ENCODE measurements at regions not wholly inside any gene's neighbourhood (a gene's known extent, or its start where the extent isn't known, plus 50 kb on each side); places are given as distances from the start of the nearest gene placed in this dataset.

- H3K4me3 ChIP-seq (replicated peaks; ENCODE audit: insufficient read depth, low read length), result no peak overlapping the region
- H3K27me3 ChIP-seq (ENCODE audit: insufficient read depth, poor library complexity, severe bottlenecking), result no peaks in the 10 kb centered on the region
- no peak for DNase-seq (ENCODE audit: low read depth in 1 of 2, low spot score in 1 of 2)
- H3K27ac ChIP-seq (replicated peaks), result no peak overlapping the region
- TF ChIP-seq, protein P1, sequence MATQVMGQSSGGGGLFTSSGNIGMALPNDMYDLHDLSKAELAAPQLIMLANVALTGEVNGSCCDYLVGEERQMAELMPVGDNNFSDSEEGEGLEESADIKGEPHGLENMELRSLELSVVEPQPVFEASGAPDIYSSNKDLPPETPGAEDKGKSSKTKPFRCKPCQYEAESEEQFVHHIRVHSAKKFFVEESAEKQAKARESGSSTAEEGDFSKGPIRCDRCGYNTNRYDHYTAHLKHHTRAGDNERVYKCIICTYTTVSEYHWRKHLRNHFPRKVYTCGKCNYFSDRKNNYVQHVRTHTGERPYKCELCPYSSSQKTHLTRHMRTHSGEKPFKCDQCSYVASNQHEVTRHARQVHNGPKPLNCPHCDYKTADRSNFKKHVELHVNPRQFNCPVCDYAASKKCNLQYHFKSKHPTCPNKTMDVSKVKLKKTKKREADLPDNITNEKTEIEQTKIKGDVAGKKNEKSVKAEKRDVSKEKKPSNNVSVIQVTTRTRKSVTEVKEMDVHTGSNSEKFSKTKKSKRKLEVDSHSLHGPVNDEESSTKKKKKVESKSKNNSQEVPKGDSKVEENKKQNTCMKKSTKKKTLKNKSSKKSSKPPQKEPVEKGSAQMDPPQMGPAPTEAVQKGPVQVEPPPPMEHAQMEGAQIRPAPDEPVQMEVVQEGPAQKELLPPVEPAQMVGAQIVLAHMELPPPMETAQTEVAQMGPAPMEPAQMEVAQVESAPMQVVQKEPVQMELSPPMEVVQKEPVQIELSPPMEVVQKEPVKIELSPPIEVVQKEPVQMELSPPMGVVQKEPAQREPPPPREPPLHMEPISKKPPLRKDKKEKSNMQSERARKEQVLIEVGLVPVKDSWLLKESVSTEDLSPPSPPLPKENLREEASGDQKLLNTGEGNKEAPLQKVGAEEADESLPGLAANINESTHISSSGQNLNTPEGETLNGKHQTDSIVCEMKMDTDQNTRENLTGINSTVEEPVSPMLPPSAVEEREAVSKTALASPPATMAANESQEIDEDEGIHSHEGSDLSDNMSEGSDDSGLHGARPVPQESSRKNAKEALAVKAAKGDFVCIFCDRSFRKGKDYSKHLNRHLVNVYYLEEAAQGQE (IDR thresholded peaks at IDR 0.05; ENCODE audit: insufficient replicate concordance, low read depth), result no peak
- TF ChIP-seq SPI1 (IDR thresholded peaks at IDR 0.05; ENCODE audit: borderline replicate concordance, low read depth), result no peak
- TF ChIP-seq GABPA (IDR thresholded peaks at IDR 0.05; ENCODE audit: low read depth), result no peak
- TF ChIP-seq, protein P2, sequence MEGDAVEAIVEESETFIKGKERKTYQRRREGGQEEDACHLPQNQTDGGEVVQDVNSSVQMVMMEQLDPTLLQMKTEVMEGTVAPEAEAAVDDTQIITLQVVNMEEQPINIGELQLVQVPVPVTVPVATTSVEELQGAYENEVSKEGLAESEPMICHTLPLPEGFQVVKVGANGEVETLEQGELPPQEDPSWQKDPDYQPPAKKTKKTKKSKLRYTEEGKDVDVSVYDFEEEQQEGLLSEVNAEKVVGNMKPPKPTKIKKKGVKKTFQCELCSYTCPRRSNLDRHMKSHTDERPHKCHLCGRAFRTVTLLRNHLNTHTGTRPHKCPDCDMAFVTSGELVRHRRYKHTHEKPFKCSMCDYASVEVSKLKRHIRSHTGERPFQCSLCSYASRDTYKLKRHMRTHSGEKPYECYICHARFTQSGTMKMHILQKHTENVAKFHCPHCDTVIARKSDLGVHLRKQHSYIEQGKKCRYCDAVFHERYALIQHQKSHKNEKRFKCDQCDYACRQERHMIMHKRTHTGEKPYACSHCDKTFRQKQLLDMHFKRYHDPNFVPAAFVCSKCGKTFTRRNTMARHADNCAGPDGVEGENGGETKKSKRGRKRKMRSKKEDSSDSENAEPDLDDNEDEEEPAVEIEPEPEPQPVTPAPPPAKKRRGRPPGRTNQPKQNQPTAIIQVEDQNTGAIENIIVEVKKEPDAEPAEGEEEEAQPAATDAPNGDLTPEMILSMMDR (IDR thresholded peaks at IDR 0.05; ENCODE audit: insufficient read depth, low read length), result no peak
- no peak for TF ChIP-seq POLR2AphosphoS5 (IDR thresholded peaks at IDR 0.05; ENCODE audit: low read depth)
Measured at GRCh38 chr5:12019306-12019705, 115.1 kb upstream of the CTNND2 start.

- H3K27me3 ChIP-seq (ENCODE audit: insufficient read depth, poor library complexity, severe bottlenecking), result no peaks in the 10 kb centered on the region
- H3K4me3 ChIP-seq (replicated peaks; ENCODE audit: insufficient read depth, low read length), result no peak overlapping the region
- TF ChIP-seq POLR2AphosphoS5 (IDR thresholded peaks at IDR 0.05; ENCODE audit: low read depth), result no peak
- TF ChIP-seq SPI1 (IDR thresholded peaks at IDR 0.05; ENCODE audit: borderline replicate concordance, low read depth), result no peak
- TF ChIP-seq, protein P2 (IDR thresholded peaks at IDR 0.05; ENCODE audit: insufficient read depth, low read length), result no peak
- TF ChIP-seq GABPA (IDR thresholded peaks at IDR 0.05; ENCODE audit: low read depth), result no peak
- TF ChIP-seq, protein P1 (IDR thresholded peaks at IDR 0.05; ENCODE audit: insufficient replicate concordance, low read depth), result no peak
- H3K27ac ChIP-seq (replicated peaks), result no peak overlapping the region
- DNase-seq (ENCODE audit: low read depth in 1 of 2, low spot score in 1 of 2), result no peak
Measured at GRCh38 chr5:12017007-12017406, 112.8 kb upstream of the CTNND2 start.

DNA sequence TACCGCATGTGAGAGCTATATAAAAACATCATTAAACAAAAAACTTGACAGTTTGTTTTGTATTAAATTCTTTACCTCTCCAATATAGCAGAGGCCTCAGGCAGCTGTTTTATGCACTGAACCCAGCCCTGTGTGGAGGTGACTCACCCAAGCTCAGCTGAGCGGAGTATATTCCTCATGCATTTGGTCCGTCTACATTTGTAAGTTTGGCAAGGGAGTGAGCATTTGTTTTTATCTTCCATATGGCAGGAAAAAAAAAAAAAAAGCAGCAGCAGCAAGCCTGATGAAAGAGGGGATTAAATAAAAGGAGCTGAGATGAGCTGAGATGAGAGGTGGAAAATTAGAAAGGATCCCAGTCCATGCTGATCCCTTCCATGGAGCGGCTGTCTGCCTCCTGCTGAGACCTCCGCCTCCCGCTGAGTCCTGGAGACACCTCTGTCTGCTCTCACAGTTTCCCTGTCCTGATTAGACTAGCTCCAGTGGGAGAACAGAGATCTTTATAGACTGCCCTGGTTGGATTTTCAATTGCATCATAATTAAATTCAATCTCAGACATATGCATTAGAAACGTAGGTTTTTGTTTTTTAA is 112.0 kb upstream of the CTNND2 start:
- H3K27ac ChIP-seq (replicated peaks), result no peak overlapping the region
- no peak for TF ChIP-seq POLR2AphosphoS5 (IDR thresholded peaks at IDR 0.05; ENCODE audit: low read depth)
- TF ChIP-seq GABPA (IDR thresholded peaks at IDR 0.05; ENCODE audit: low read depth), result no peak
- TF ChIP-seq, protein P1 (IDR thresholded peaks at IDR 0.05; ENCODE audit: insufficient replicate concordance, low read depth), result no peak
- TF ChIP-seq SPI1 (IDR thresholded peaks at IDR 0.05; ENCODE audit: borderline replicate concordance, low read depth), result no peak
- TF ChIP-seq, protein P2 (IDR thresholded peaks at IDR 0.05; ENCODE audit: insufficient read depth, low read length), result no peak
- H3K27me3 ChIP-seq (ENCODE audit: insufficient read depth, poor library complexity, severe bottlenecking), result no peaks in the 10 kb centered on the region
- no peak overlapping the region for H3K4me3 ChIP-seq (replicated peaks; ENCODE audit: insufficient read depth, low read length)
- DNase-seq (ENCODE audit: low read depth in 1 of 2, low spot score in 1 of 2), result no peak
